ENCODE measurements at regions not wholly inside any gene's neighbourhood (a gene's known extent, or its start where the extent isn't known, plus 50 kb on each side); places are given as distances from the start of the nearest gene placed in this dataset.
A peak's percentile ranks its signal among the peaks of the same experiment; 100 is the strongest.

DNA sequence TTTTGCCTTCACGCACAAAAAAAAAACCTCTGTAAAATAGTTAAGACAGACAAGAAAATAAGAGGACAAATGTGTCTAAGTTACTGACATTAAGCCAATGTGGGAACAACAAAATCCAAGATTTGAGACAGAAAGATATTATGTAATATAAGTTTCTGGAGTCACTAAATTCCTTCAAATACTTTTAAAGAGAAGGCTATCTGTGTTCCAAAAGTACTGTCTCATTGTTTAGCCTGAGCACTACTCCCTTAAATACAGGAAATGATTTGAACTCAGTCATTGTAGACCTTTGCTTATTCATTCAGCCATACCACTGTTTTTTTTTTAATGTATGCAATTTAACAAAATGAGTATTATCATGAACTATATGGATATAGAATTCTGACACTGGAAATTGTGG is 82.7 kb upstream of the KITLG start:
- no peaks in the 10 kb centered on the region for H3K27me3 ChIP-seq (ENCODE audit: low read length)
- H4K20me1 ChIP-seq (ENCODE audit: low read length), result no peaks in the 10 kb centered on the region
- ChIA-PET CTCF (no interaction called here), POLR2A (ENCODE audit: unreplicated experiment) (no interaction called here)
- ATAC-seq, result peak; percentile 74
- intact Hi-C loops (cut with micrococcal nuclease), result no loop called here
- H3K9me3 ChIP-seq (ENCODE audit: low read length), result no peaks in the 10 kb centered on the region
- H3F3A ChIP-seq (ENCODE audit: low read length, unreplicated experiment), result no peaks in the 10 kb centered on the region
- H3K27ac ChIP-seq (ENCODE audit: low read length), result peak overlapping the region; percentile 28
- peak overlapping the region; percentile 12; the same call in 1 of the 2 replicates for H3K4me2 ChIP-seq (ENCODE audit: low read length)
- DNase-seq, result peak; percentile 55
- H2AFZ ChIP-seq (ENCODE audit: low read length), result no peak overlapping the region
- H3K4me3 ChIP-seq (ENCODE audit: low read length), result no peak overlapping the region
- H3K36me3 ChIP-seq (ENCODE audit: low read depth, low read length), result no peaks in the 10 kb centered on the region
- BruUV-seq (replicated peaks), result no TSS peak
- H3K4me1 ChIP-seq (ENCODE audit: insufficient read depth, low read length), result peaks cover 34% of the 10 kb centered on the region
- no peak overlapping the region for H3K9ac ChIP-seq (ENCODE audit: low read length)
- TF ChIP-seq EZH2 (IDR thresholded peaks at IDR 0.05; ENCODE audit: low read length, unreplicated experiment), result no peak
- TF ChIP-seq, protein P1, sequence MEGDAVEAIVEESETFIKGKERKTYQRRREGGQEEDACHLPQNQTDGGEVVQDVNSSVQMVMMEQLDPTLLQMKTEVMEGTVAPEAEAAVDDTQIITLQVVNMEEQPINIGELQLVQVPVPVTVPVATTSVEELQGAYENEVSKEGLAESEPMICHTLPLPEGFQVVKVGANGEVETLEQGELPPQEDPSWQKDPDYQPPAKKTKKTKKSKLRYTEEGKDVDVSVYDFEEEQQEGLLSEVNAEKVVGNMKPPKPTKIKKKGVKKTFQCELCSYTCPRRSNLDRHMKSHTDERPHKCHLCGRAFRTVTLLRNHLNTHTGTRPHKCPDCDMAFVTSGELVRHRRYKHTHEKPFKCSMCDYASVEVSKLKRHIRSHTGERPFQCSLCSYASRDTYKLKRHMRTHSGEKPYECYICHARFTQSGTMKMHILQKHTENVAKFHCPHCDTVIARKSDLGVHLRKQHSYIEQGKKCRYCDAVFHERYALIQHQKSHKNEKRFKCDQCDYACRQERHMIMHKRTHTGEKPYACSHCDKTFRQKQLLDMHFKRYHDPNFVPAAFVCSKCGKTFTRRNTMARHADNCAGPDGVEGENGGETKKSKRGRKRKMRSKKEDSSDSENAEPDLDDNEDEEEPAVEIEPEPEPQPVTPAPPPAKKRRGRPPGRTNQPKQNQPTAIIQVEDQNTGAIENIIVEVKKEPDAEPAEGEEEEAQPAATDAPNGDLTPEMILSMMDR (conservative IDR thresholded peaks at IDR 0.05; ENCODE audit: low read depth, low read length), result no peak
- no peak for TF ChIP-seq EZH2phosphoT487 (IDR thresholded peaks at IDR 0.05; ENCODE audit: borderline replicate concordance, low read length)
- no peaks in the 10 kb centered on the region for H3K79me2 ChIP-seq (ENCODE audit: low read length)
- H3K9me2 ChIP-seq (replicated peaks; ENCODE audit: low read length), result no peaks in the 10 kb centered on the region

DNA sequence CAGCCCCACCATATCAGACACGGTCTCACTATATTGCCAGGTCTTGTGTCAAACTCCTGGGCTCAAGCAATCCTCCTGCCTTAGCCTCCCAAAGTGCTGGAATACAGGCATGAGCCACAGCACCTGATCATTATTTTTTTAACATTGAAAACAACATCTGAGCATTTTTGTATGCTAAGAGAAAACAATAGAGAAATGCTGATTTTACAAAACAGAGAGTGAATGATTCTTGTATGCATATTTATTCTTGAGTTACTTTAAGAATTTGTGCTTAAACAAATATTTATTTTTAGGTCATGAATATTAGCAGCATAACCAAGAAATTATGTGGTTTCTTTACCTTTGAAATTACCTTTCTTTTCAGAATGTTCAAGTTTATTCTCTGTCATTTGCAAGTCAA is 81.8 kb upstream of the KITLG start:
- Histone ChIP-seq H3K4me3 (ENCODE audit: low read length) (no peak overlapping the region), H3K27me3 (ENCODE audit: low read length) (no peaks in the 10 kb centered on the region), H2AFZ (ENCODE audit: low read length) (no peak overlapping the region), H3K27ac (ENCODE audit: low read length) (no peak overlapping the region), H3K9ac (ENCODE audit: low read length) (no peak overlapping the region), H3K79me2 (ENCODE audit: low read length) (no peaks in the 10 kb centered on the region), H3K4me1 (ENCODE audit: insufficient read depth, low read length) (peaks cover 40% of the 10 kb centered on the region), H3K9me2 (replicated peaks; ENCODE audit: low read length) (no peaks in the 10 kb centered on the region), H3F3A (ENCODE audit: low read length, unreplicated experiment) (no peaks in the 10 kb centered on the region), H3K9me3 (ENCODE audit: low read length) (no peaks in the 10 kb centered on the region), H3K4me2 (ENCODE audit: low read length) (peak overlapping the region; percentile 12; the same call in 1 of the 2 replicates), H3K36me3 (ENCODE audit: low read depth, low read length) (no peaks in the 10 kb centered on the region), H4K20me1 (ENCODE audit: low read length) (no peaks in the 10 kb centered on the region)
- no peak for DNase-seq
- TF ChIP-seq EZH2 (IDR thresholded peaks at IDR 0.05; ENCODE audit: low read length, unreplicated experiment) (no peak), EZH2phosphoT487 (IDR thresholded peaks at IDR 0.05; ENCODE audit: borderline replicate concordance, low read length) (no peak)
- TF ChIP-seq, protein P1 (conservative IDR thresholded peaks at IDR 0.05; ENCODE audit: low read depth, low read length), result no peak
- CTCF ChIA-PET, result no interaction called here
- POLR2A ChIA-PET (ENCODE audit: unreplicated experiment), result no interaction called here
- intact Hi-C loops (cut with micrococcal nuclease), result no loop called here
- ATAC-seq, result no peak
- no TSS peak for BruUV-seq (replicated peaks)

DNA sequence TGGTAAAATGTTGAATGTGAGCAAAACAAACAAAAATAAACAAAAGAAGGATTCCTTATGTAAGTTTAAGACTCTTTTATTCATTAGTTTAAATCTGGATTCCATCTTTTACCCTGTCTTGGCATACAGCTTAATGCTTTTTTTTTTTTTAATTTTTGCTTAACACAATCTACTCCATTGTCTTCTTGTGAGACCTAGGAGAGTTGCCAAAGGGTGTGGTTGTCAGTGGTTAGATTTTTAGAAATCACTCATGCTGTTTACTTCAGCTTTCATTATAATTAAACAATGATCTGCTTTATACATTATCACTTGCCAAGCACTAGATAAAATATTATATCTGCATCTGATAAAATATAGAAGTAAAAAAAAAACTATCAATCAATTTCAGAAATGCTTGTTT is 77.7 kb upstream of the KITLG start:
- no peaks in the 10 kb centered on the region for H4K20me1 ChIP-seq (ENCODE audit: low read length)
- peak overlapping the region; percentile 58 for H3K4me2 ChIP-seq (ENCODE audit: low read length)
- no peak overlapping the region for H3K4me3 ChIP-seq (ENCODE audit: low read length)
- no peaks in the 10 kb centered on the region for H3K9me3 ChIP-seq (ENCODE audit: low read length)
- intact Hi-C loops (cut with micrococcal nuclease), result loop anchor here (5.0 to 10.0 kb wide), 2 partner anchors 81 to 267 kb away; no protein-coding TSS in a partner anchor
- DNase-seq (peak; percentile 86), ATAC-seq (peak; percentile 84)
- TF ChIP-seq EZH2phosphoT487 (IDR thresholded peaks at IDR 0.05; ENCODE audit: borderline replicate concordance, low read length), result no peak
- no peak for TF ChIP-seq EZH2 (IDR thresholded peaks at IDR 0.05; ENCODE audit: low read length, unreplicated experiment)
- TF ChIP-seq, protein P1 (conservative IDR thresholded peaks at IDR 0.05; ENCODE audit: low read depth, low read length), result no peak
- no peaks in the 10 kb centered on the region for H3K27me3 ChIP-seq (ENCODE audit: low read length)
- H3K9ac ChIP-seq (ENCODE audit: low read length), result peak overlapping the region; percentile 19; the same call in 1 of the 2 replicates
- CTCF ChIA-PET, result interaction anchor here (0.5 to 0.6 kb wide), 2 partner anchors 78 to 335 kb away, joined by 4 to 5 read pairs; no protein-coding TSS in a partner anchor
- no peaks in the 10 kb centered on the region for H3K9me2 ChIP-seq (replicated peaks; ENCODE audit: low read length)
- H2AFZ ChIP-seq (ENCODE audit: low read length), result peak overlapping the region; percentile 35
- H3K36me3 ChIP-seq (ENCODE audit: low read depth, low read length), result no peaks in the 10 kb centered on the region
- H3F3A ChIP-seq (ENCODE audit: low read length, unreplicated experiment), result no peaks in the 10 kb centered on the region
- POLR2A ChIA-PET (ENCODE audit: unreplicated experiment), result interaction anchor here (0.5 kb wide), 1 partner anchor 85 kb away, joined by 6 read pairs; no protein-coding TSS in a partner anchor
- H3K79me2 ChIP-seq (ENCODE audit: low read length), result no peaks in the 10 kb centered on the region
- H3K27ac ChIP-seq (ENCODE audit: low read length), result peak overlapping the region; percentile 75
- BruUV-seq (replicated peaks), result no TSS peak
- peaks cover 25% of the 10 kb centered on the region for H3K4me1 ChIP-seq (ENCODE audit: insufficient read depth, low read length)
